ENCODE measurements at regions not wholly inside any gene's neighbourhood (a gene's known extent, or its start where the extent isn't known, plus 50 kb on each side); places are given as distances from the start of the nearest gene placed in this dataset.

DNA sequence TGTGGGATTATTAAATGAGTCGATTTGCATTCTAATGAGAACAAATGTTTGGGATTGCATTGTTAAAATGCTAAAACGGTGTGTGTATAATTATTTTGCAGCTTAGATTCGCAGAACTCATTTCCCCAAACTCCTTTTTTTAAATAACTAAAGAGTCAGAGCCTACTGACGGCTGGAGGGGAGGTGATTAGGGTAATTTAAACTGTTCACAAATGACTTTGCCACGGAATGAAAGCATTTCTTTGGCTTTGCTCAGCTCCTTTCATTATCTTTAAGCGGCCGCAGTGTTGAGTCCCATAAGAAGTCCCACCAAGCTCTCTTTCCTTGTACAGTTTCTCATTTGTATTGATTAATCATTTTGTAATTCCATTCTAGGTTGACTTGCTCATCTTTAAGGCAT is 1632.8 kb downstream of the MAT2B start:
- 27% methylated on average over 7 of the region's 7 CpGs for WGBS (ENCODE audit: insufficient coverage, insufficient replicate concordance, low lambda C conversion rate, missing lambda C conversion rate)
- ChIA-PET POLR2A (interaction anchor here (0.6 to 1.2 kb wide), 3 partner anchors 27 to 75 kb away, joined by 3 to 4 read pairs (median 3); no protein-coding TSS in a partner anchor), SMC1A (ENCODE audit: uncharacterized antibody, unreplicated experiment) (interaction anchor here (0.7 to 5.9 kb wide), 11 partner anchors 11 to 1629 kb away, joined by 3 to 40 read pairs (median 3); no protein-coding TSS in a partner anchor), RAD21 (ENCODE audit: unreplicated experiment) (interaction anchor here (1.2 to 2.4 kb wide), 4 partner anchors 9 to 33 kb away, joined by 4 to 9 read pairs (median 5); no protein-coding TSS in a partner anchor), CTCF (interaction anchor here (1.6 to 2.4 kb wide), 2 partner anchors 9 to 11 kb away, joined by 6 to 7 read pairs; no protein-coding TSS in a partner anchor)
- no TSS peak for BruUV-seq (replicated peaks)
- Histone ChIP-seq H3K36me3 (ENCODE audit: control insufficient read depth in 2 of 2, insufficient read depth in 2 of 2, low read length in 1 of 2) (no peaks in the 10 kb centered on the region), H2AFZ (ENCODE audit: control insufficient read depth, low read depth, low read length) (no peak overlapping the region), H3K9ac (ENCODE audit: control insufficient read depth, insufficient read depth, low read length) (no peak overlapping the region), H3K27ac (ENCODE audit: control insufficient read depth, insufficient read depth) (no peak overlapping the region), H4K20me1 (ENCODE audit: control insufficient read depth, insufficient read depth) (no peaks in the 10 kb centered on the region), H3K27me3 (replicated peaks in 1 of 2; ENCODE audit: control insufficient read depth in 2 of 2, insufficient read depth in 2 of 2, low read length in 1 of 2) (no peaks in the 10 kb centered on the region), H3K4me2 (ENCODE audit: control insufficient read depth, insufficient read depth) (no peak overlapping the region), H3K4me3 (no peak overlapping the region), H3K9me3 (replicated peaks; ENCODE audit: control insufficient read depth, insufficient read depth, low read length) (no peaks in the 10 kb centered on the region), H3K79me2 (ENCODE audit: control insufficient read depth, insufficient read depth, low read length) (no peaks in the 10 kb centered on the region), H3K4me1 (ENCODE audit: control insufficient read depth, insufficient read depth, low read length) (no peaks in the 10 kb centered on the region)
- ATAC-seq (no peak), DNase-seq (ENCODE audit: low read depth, low spot score) (no peak), FAIRE-seq (no peak)
- in situ Hi-C loops (cut with MboI) = no loop called here
- TF ChIP-seq RCOR1 (conservative IDR thresholded peaks at IDR 0.05; ENCODE audit: low read depth, low read length) (no peak), BMI1 (IDR thresholded peaks at IDR 0.05; ENCODE audit: borderline replicate concordance) (no peak), PAX8 (IDR thresholded peaks at IDR 0.05) (no peak), MEF2A (IDR thresholded peaks at IDR 0.05; ENCODE audit: insufficient read depth, low read depth, low read length) (no peak), KLF5 (IDR thresholded peaks at IDR 0.05; ENCODE audit: partially characterized antibody) (no peak), IKZF2 (IDR thresholded peaks at IDR 0.05) (no peak), FOS (IDR thresholded peaks at IDR 0.05; ENCODE audit: borderline replicate concordance, extremely low read depth, insufficient read length) (no peak), SUPT20H (IDR thresholded peaks at IDR 0.05; ENCODE audit: borderline replicate concordance, control insufficient read depth, low read depth, low read length) (no peak), PAX5 (IDR thresholded peaks at IDR 0.05; ENCODE audit: borderline replicate concordance, low read depth, low read length) (no peak), POLR2AphosphoS2 (IDR thresholded peaks at IDR 0.05; ENCODE audit: low read depth, low read length) (no peak), RAD21 (IDR thresholded peaks at IDR 0.05; ENCODE audit: insufficient read depth, low read depth, low read length) (no peak)
- TF ChIP-seq, protein P1, sequence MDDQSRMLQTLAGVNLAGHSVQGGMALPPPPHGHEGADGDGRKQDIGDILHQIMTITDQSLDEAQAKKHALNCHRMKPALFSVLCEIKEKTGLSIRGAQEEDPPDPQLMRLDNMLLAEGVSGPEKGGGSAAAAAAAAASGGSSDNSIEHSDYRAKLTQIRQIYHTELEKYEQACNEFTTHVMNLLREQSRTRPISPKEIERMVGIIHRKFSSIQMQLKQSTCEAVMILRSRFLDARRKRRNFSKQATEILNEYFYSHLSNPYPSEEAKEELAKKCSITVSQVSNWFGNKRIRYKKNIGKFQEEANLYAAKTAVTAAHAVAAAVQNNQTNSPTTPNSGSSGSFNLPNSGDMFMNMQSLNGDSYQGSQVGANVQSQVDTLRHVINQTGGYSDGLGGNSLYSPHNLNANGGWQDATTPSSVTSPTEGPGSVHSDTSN (IDR thresholded peaks at IDR 0.05; ENCODE audit: insufficient replicate concordance, low read depth, low read length) = no peak
- TF ChIP-seq, protein P2, sequence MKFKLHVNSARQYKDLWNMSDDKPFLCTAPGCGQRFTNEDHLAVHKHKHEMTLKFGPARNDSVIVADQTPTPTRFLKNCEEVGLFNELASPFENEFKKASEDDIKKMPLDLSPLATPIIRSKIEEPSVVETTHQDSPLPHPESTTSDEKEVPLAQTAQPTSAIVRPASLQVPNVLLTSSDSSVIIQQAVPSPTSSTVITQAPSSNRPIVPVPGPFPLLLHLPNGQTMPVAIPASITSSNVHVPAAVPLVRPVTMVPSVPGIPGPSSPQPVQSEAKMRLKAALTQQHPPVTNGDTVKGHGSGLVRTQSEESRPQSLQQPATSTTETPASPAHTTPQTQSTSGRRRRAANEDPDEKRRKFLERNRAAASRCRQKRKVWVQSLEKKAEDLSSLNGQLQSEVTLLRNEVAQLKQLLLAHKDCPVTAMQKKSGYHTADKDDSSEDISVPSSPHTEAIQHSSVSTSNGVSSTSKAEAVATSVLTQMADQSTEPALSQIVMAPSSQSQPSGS (IDR thresholded peaks at IDR 0.05; ENCODE audit: low read length) = no peak
- intact Hi-C loops (cut with micrococcal nuclease; ENCODE audit: unreplicated experiment) = no loop called here

Data from GM12878 (cell line).